Ovary (tissue), 7 donors: ENCODE measurements at regions not wholly inside any gene's neighbourhood (a gene's known extent, or its start where the extent isn't known, plus 50 kb on each side); places are given as distances from the start of the nearest gene placed in this dataset.

Source experiments
- DNase-seq, 5 donors: peaks; one replicate each; pipeline ENCODE4 v3.0.0-alpha.2; 2019 to 2020
- H3K27ac ChIP-seq, 2 donors: fragments of 200-600 bp; one replicate each; pipeline versions ENCODE4 v1.5.1 to v1.8.0; 2019 to 2022
- H3K27me3 ChIP-seq: fragments of 200-600 bp; one replicate; pipeline ENCODE4 v1.8.0; 2022
- H3K36me3 ChIP-seq: fragments of 200-600 bp; sonication (generic); one replicate; pipeline ENCODE4 v1.5.1; 2019
- H3K4me1 ChIP-seq: one replicate; pipeline ENCODE4 v1.8.1; 2013; ENCODE audit warnings: mild to moderate bottlenecking, moderate library complexity; ENCODE audit not compliant: insufficient read depth
- H3K4me3 ChIP-seq: fragments of 200-600 bp; sonication (generic); one replicate; pipeline ENCODE4 v1.5.1; 2017
- H3K9me3 ChIP-seq, 2 donors: fragments of 200-600 bp in 1 of 2; sonication (generic) in 1 of 2; one replicate each; pipeline versions ENCODE4 v1.5.1 to v1.8.1; 2013 to 2019; ENCODE audit warnings: mild to moderate bottlenecking in 1 of 2, moderate library complexity in 1 of 2
- CTCF ChIP-seq, 3 donors: fragments of 450-650 bp in 2 of 3; fragments of 200-600 bp in 1 of 3; IDR thresholded peaks; one replicate each; pipeline versions ENCODE4 v1.5.1 to v1.8.0; 2016 to 2022; ENCODE audit warnings: antibody characterized with exemption in 3 of 3, mild to moderate bottlenecking in 1 of 3
- EP300 ChIP-seq: sonication (generic); formaldehyde crosslinking; IDR thresholded peaks from one replicate; pipeline ENCODE4 v1.6.1; 2017; ENCODE audit warnings: antibody characterized with exemption
- POLR2A ChIP-seq: fragments of 450-650 bp; IDR thresholded peaks from one replicate; pipeline ENCODE4 v1.6.1; 2017; ENCODE audit warnings: antibody characterized with exemption, mild to moderate bottlenecking, moderate library complexity
- WGBS, 3 donors: extraction: QIAGEN DNeasy Blood & Tissue Kit in 1 of 3; methylation state at CpG; one replicate each; pipeline versions ENCODE4 v1.1.5 to v1.1.7; 2013 to 2017; 5-methylcytosine and 5-hydroxymethylcytosine counted together
- intact Hi-C, 4 donors: fragments of 100-400 bp; cut with DNase I; formaldehyde crosslinking; loops; one replicate each; pipeline versions ENCODE4 v1.11.0 to v1.15.1; 2022 to 2023
- donor health status: DM: no; HTN: no; CAD: no; lungs with moderate emphysema.
- donor health status: DM: no; HTN: no; CAD: no.
- donor health status: Bipolar disorder and iron deficiency.
- donor health status: DM: no; HTN: no; CAD: no.
- donor health status: DM: yes; HTN: yes; CAD: no.

GRCh38 chr3:150215616-150216015, 192.5 kb upstream of the TSC22D2 start:
- no peak overlapping the region for H3K4me3 ChIP-seq
- DNase-seq = no peak
- no peaks in the 10 kb centered on the region for H3K36me3 ChIP-seq
- TF ChIP-seq EP300 (no peak), POLR2A (no peak)
- H3K4me1 ChIP-seq = peaks cover 3% of the 10 kb centered on the region
- intact Hi-C loops = no loop called here
- no peaks in the 10 kb centered on the region for H3K9me3 ChIP-seq
- H3K27ac ChIP-seq = peak overlapping the region in 1 of 2 donors; percentile 29
- 71 to 76% (median 73%) methylated on average over 2 of the region's 2 CpGs for WGBS, 3 donors
- no peaks in the 10 kb centered on the region for H3K27me3 ChIP-seq

- no peak for TF ChIP-seq POLR2A
- no peak for TF ChIP-seq CTCF (IDR thresholded peaks at IDR 0.05)
- TF ChIP-seq EP300 = no peak
- WGBS, 3 donors = 76 to 80% (median 76%) methylated on average over 1 of the region's 1 CpG
- H3K4me3 ChIP-seq = no peak overlapping the region
- DNase-seq = no peak
- intact Hi-C loops = no loop called here
- H3K36me3 ChIP-seq = no peaks in the 10 kb centered on the region
- no peaks in the 10 kb centered on the region for H3K27me3 ChIP-seq
- H3K27ac ChIP-seq = no peak overlapping the region
- H3K9me3 ChIP-seq = no peaks in the 10 kb centered on the region
- peaks cover 3% of the 10 kb centered on the region for H3K4me1 ChIP-seq
These were observed 194.5 kb upstream of the TSC22D2 start for GRCh38 chr3:150213577-150213976.

- no peaks in the 10 kb centered on the region for H3K36me3 ChIP-seq
- H3K4me3 ChIP-seq = no peak overlapping the region
- no peak for DNase-seq
- no peak overlapping the region for H3K27ac ChIP-seq
- no peaks in the 10 kb centered on the region for H3K9me3 ChIP-seq
- intact Hi-C loops = no loop called here
- TF ChIP-seq POLR2A (no peak), EP300 (no peak), CTCF (IDR thresholded peaks at IDR 0.05) (no peak)
- H3K4me1 ChIP-seq = no peaks in the 10 kb centered on the region
- no peaks in the 10 kb centered on the region for H3K27me3 ChIP-seq
- WGBS, 3 donors = 76 to 78% (median 78%) methylated on average over 4 of the region's 4 CpGs
These were observed 197.5 kb upstream of the TSC22D2 start for GRCh38 chr3:150210461-150211110.

GRCh38 chr3:150203273-150203672, 204.8 kb upstream of the TSC22D2 start:
- 72 to 80% (median 78%) methylated on average over 5 of the region's 5 CpGs for WGBS, 3 donors
- no peak for DNase-seq
- no peak overlapping the region for H3K4me3 ChIP-seq
- intact Hi-C loops = no loop called here
- no peaks in the 10 kb centered on the region for H3K4me1 ChIP-seq
- no peak overlapping the region for H3K27ac ChIP-seq
- no peaks in the 10 kb centered on the region for H3K36me3 ChIP-seq
- H3K27me3 ChIP-seq = no peaks in the 10 kb centered on the region
- no peaks in the 10 kb centered on the region for H3K9me3 ChIP-seq
- TF ChIP-seq EP300 (no peak), CTCF (IDR thresholded peaks at IDR 0.05) (no peak), POLR2A (no peak)

GRCh38 chr3:150202711-150203110, 205.4 kb upstream of the TSC22D2 start:
- Histone ChIP-seq H3K4me1 (no peaks in the 10 kb centered on the region), H3K27me3 (no peaks in the 10 kb centered on the region), H3K9me3 (no peaks in the 10 kb centered on the region), H3K36me3 (no peaks in the 10 kb centered on the region), H3K4me3 (no peak overlapping the region), H3K27ac (no peak overlapping the region)
- TF ChIP-seq EP300 = no peak
- no peak for TF ChIP-seq CTCF (IDR thresholded peaks at IDR 0.05)
- TF ChIP-seq POLR2A = no peak
- no peak for DNase-seq
- WGBS, 3 donors = 78 to 90% (median 90%) methylated on average over 1 of the region's 1 CpG
- intact Hi-C loops = no loop called here
